ENCODE measurements at regions not wholly inside any gene's neighbourhood (a gene's known extent, or its start where the extent isn't known, plus 50 kb on each side); places are given as distances from the start of the nearest gene placed in this dataset.

DNA sequence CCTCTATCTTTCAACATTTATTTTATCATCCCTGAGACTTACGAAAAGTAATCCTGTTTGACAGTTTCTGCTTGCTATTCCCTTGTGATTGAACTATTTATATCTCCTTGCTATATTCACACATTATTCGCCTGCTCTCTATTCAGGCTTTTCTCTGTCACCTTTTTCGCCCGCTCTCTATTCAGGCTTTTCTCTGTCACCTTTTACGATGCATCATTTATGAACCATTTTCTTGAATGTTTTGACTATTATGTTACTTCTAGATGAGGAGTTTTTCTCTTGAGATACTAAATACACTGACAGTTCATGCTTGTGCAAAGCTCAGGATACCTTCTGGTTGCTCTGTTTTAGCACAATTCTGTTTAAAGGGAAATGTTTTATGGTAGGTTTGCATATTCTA, 143.3 kb upstream of the VSTM2A start:
- TF ChIP-seq, protein P1, sequence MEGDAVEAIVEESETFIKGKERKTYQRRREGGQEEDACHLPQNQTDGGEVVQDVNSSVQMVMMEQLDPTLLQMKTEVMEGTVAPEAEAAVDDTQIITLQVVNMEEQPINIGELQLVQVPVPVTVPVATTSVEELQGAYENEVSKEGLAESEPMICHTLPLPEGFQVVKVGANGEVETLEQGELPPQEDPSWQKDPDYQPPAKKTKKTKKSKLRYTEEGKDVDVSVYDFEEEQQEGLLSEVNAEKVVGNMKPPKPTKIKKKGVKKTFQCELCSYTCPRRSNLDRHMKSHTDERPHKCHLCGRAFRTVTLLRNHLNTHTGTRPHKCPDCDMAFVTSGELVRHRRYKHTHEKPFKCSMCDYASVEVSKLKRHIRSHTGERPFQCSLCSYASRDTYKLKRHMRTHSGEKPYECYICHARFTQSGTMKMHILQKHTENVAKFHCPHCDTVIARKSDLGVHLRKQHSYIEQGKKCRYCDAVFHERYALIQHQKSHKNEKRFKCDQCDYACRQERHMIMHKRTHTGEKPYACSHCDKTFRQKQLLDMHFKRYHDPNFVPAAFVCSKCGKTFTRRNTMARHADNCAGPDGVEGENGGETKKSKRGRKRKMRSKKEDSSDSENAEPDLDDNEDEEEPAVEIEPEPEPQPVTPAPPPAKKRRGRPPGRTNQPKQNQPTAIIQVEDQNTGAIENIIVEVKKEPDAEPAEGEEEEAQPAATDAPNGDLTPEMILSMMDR (IDR thresholded peaks at IDR 0.05): no peak
- no peak for TF ChIP-seq POLR2A (IDR thresholded peaks at IDR 0.05)
